Neutrophil (primary cell): ENCODE measurements at regions not wholly inside any gene's neighbourhood (a gene's known extent, or its start where the extent isn't known, plus 50 kb on each side); places are given as distances from the start of the nearest gene placed in this dataset.

Experiments used
- H3K27ac ChIP-seq: fragments of 200-600 bp; sonication (generic); 2 replicates; pipeline ENCODE4 v1.5.1; 2016; ENCODE audit warnings: mild to moderate bottlenecking, moderate library complexity
- H3K27me3 ChIP-seq: fragments of 200-600 bp; sonication (generic); 2 replicates; pipeline ENCODE4 v1.6.0; 2016; ENCODE audit warnings: mild to moderate bottlenecking
- H3K36me3 ChIP-seq: fragments of 200-600 bp; sonication (generic); 2 replicates; pipeline ENCODE4 v1.5.1; 2017
- H3K4me1 ChIP-seq, 2 experiments: fragments of 200-600 bp in 1 of 2; sonication (generic) in 1 of 2; 1 replicate in 1 of 2; 2 replicates in 1 of 2; pipeline versions ENCODE4 v1.5.1 to v1.6.1; 2013 to 2016; ENCODE audit warnings: low read depth in 1 of 2, low read length in 1 of 2, mild to moderate bottlenecking in 1 of 2, moderate library complexity in 1 of 2; ENCODE audit not compliant: control insufficient read depth in 1 of 2, insufficient read depth in 1 of 2
- H3K4me3 ChIP-seq, 2 experiments: fragments of 200-600 bp in 1 of 2; sonication (generic) in 1 of 2; 1 replicate in 1 of 2; 2 replicates in 1 of 2; pipeline ENCODE4 v1.5.1; 2013 to 2016; ENCODE audit warnings: low read depth in 1 of 2, low read length in 1 of 2, mild to moderate bottlenecking in 1 of 2, moderate library complexity in 1 of 2
- H3K9me3 ChIP-seq: fragments of 200-600 bp; sonication (generic); 2 replicates; pipeline ENCODE4 v1.5.1; 2016
- TF ChIP-seq, protein P1 (sequence below): fragments of 200-600 bp; sonication (generic); IDR thresholded peaks from 2 replicates; pipeline ENCODE4 v1.5.1; 2016; ENCODE audit warnings: antibody characterized with exemption

DNA sequence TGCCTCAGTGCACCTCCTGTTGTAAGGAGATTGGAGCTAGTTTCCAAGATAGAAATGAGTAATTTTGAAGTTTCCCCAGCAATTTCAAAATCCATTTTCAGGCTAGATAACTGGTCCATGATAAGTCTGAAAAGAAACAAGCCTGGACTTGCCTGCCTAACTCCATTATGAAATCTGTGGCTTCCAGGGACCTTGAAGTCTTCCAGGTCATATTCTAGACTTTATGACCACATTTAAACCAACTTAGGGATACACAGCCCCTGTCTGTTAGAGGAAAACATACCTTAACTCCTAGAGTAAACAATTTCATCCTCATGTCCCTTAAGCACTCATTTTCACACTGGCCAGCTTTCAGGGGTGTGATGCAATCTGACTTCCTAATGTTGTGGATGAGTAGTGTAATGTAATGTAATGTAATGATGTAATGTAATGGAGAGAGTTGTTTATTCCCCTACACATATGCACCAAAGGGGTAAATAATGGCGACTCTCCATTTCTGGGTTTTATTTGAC lies 96.7 kb upstream of the FAM20A start:
- H3K36me3 ChIP-seq = no peaks in the 10 kb centered on the region
- no peak overlapping the region for H3K4me3 ChIP-seq
- no peaks in the 10 kb centered on the region for H3K27me3 ChIP-seq
- TF ChIP-seq, protein P1, sequence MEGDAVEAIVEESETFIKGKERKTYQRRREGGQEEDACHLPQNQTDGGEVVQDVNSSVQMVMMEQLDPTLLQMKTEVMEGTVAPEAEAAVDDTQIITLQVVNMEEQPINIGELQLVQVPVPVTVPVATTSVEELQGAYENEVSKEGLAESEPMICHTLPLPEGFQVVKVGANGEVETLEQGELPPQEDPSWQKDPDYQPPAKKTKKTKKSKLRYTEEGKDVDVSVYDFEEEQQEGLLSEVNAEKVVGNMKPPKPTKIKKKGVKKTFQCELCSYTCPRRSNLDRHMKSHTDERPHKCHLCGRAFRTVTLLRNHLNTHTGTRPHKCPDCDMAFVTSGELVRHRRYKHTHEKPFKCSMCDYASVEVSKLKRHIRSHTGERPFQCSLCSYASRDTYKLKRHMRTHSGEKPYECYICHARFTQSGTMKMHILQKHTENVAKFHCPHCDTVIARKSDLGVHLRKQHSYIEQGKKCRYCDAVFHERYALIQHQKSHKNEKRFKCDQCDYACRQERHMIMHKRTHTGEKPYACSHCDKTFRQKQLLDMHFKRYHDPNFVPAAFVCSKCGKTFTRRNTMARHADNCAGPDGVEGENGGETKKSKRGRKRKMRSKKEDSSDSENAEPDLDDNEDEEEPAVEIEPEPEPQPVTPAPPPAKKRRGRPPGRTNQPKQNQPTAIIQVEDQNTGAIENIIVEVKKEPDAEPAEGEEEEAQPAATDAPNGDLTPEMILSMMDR = no peak
- H3K9me3 ChIP-seq = no peaks in the 10 kb centered on the region
- no peak overlapping the region for H3K27ac ChIP-seq
- H3K4me1 ChIP-seq = peaks cover 0 to 15% of the 10 kb centered on the region in 2 experiments

DNA sequence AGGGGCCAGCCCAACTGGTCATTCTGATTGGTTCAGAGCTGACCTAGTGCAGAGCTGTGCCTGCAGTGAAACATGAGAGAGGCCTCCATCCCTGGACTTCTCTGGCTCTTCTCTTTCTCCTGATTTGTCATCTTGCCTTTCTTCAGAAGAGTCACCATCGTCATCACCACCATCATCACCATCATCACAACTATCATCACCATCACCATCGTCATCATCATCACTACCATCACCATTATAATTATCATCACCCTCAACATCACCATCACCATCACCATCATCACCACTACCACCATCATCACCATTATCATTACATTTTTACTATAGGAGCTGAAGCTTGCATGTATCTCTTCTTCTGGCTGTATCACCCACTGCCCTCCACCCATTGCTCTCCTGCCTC lies 94.5 kb upstream of the FAM20A start:
- Histone ChIP-seq H3K36me3 (no peaks in the 10 kb centered on the region), H3K4me1 (peaks cover 0 to 15% of the 10 kb centered on the region in 2 experiments), H3K4me3 (no peak overlapping the region), H3K27ac (no peak overlapping the region), H3K27me3 (peaks cover 12% of the 10 kb centered on the region), H3K9me3 (no peaks in the 10 kb centered on the region)
- TF ChIP-seq, protein P1 = no peak

DNA sequence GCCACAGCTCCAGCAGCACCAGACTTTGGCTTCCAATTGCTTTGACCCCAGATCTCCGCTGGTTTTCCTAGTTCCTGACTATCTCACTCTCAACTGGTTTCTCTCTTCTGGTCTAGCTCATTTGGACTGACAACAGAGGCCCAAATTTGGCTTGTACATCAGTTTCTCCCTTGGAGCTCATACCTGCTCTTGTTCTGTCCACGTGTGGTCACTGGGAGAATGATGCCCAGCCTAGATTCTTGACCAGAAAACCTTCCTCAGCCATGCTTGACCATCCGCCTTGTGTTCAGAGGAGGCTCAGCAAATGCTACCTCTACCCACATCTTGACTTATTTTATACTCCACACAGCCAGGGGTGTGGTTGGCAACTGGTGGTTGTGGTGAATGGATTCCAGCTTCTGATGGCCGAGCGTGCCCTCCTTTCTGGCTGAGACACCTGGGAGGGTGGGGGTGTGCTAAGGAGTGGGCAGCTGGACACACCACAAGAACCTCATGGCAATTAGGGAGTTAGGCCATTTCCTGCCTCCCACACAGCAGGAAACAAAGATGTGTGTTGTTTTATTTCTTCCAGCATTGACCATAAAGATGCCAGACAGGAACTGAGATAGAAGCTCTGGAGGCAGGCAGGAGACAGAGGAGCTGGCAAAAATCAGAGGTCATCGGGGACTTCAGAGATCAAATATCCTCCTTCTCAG lies 93.8 kb upstream of the FAM20A start:
- no peak overlapping the region for H3K4me3 ChIP-seq
- no peaks in the 10 kb centered on the region for H3K36me3 ChIP-seq
- H3K9me3 ChIP-seq = no peaks in the 10 kb centered on the region
- TF ChIP-seq, protein P1 = no peak
- H3K4me1 ChIP-seq = peaks cover 0 to 15% of the 10 kb centered on the region in 2 experiments
- no peak overlapping the region for H3K27ac ChIP-seq
- H3K27me3 ChIP-seq = peaks cover 12% of the 10 kb centered on the region

DNA sequence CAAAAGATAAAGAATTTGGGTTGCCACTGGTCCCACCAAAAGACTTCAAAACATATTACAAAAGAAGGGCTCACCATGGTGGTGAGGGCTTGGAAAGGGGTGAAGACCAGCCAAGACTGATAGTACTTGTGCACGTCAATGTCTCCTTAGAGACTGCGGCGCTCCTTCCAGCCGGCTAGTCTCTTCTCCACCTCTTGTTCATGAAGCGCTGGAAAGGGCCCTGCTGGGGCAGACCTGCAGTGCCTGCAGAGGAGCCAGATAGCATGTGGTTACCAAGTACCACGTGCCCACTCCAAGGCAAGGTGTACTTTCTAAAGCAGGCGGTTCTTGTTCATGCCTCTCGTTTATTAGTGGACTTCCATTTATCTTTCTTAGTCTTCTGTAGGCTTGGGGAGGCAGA lies 92.7 kb upstream of the FAM20A start:
- no peaks in the 10 kb centered on the region for H3K36me3 ChIP-seq
- no peak overlapping the region for H3K4me3 ChIP-seq

DNA sequence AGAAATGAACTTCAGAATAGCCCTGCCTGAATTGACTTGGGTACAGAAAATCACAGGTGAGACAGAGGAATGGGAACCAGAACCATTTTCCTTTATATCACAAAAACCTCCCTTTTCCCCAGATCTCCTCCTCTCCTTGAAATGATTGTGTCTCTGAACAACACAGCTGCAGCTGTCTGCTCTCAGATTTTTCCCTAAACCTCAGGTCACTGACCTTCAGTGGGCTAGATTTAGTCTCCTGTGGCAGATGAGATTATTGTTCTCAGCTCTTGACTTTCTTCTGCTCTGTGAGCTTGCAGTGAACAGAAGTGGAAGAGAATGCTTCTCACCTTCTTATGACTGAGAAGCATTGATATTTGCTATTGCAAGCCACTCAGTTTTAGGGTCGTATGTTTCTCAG lies 92.3 kb upstream of the FAM20A start:
- TF ChIP-seq, protein P1 = no peak
- Histone ChIP-seq H3K4me1 (peaks cover 0 to 9% of the 10 kb centered on the region in 2 experiments), H3K36me3 (no peaks in the 10 kb centered on the region)

More for the DNA sequence above, 92.7 kb upstream of the FAM20A start:
- Histone ChIP-seq H3K4me1 (peaks cover 0 to 14% of the 10 kb centered on the region in 2 experiments), H3K9me3 (no peaks in the 10 kb centered on the region), H3K27ac (no peak overlapping the region), H3K27me3 (peaks cover 12% of the 10 kb centered on the region)
- TF ChIP-seq, protein P1 = no peak

More for the DNA sequence above, 92.3 kb upstream of the FAM20A start:
- no peak overlapping the region for H3K4me3 ChIP-seq
- peaks cover 12% of the 10 kb centered on the region for H3K27me3 ChIP-seq
- H3K9me3 ChIP-seq = no peaks in the 10 kb centered on the region
- no peak overlapping the region for H3K27ac ChIP-seq
